HG03060 (cell line): ENCODE measurements at regions not wholly inside any gene's neighbourhood (a gene's known extent, or its start where the extent isn't known, plus 50 kb on each side); places are given as distances from the start of the nearest gene placed in this dataset.

Source experiments
- ATAC-seq: cut with Tn5 transposase; IDR thresholded peaks from one replicate; pipeline ENCODE4 v1.9.1; 2021; ENCODE audit warnings: low read depth, moderate number of reproducible peaks; ENCODE audit not compliant: unreplicated experiment

- no peak for ATAC-seq
Observed at GRCh38 chr17:77001487-77001886, 133.3 kb downstream of the MGAT5B start.

GRCh38 chr17:77002103-77003045, 134.2 kb downstream of the MGAT5B start:
- ATAC-seq: no peak

- ATAC-seq: no peak
Observed at GRCh38 chr17:77003699-77004098, 135.5 kb downstream of the MGAT5B start.

DNA sequence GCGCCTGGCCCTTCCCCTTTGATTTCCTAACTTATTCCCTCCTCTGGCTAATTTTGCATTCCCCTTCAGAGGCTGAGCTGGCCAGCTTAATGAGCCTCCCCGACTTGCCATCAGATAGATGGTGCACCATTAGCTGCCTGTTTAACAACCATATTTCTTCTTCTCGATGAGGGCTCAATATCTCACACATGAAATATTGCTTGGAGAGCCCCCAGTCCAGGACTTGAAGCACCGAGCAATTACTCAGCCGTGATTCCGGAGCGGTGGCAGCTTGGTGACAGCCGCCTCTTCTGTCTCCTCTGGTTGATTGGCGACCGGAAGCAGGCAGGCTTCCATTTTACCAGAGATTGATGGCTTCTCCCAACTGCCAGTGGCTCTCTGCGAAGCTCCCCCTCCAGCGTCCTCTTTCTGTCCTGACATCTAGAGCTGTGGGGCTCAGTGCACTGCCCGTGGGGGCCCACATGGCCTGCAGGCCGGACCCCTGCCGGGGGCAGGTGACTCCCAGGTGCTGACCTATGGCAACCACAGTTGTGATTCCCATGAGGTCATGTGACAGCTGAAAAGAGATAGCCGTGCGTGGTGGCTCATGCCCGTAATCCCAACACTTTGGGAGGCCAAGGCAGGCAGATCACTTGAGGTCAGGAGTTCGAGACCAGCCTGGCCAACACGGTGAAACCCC, 133.7 kb upstream of the SEC14L1 start:
- ATAC-seq: no peak

DNA sequence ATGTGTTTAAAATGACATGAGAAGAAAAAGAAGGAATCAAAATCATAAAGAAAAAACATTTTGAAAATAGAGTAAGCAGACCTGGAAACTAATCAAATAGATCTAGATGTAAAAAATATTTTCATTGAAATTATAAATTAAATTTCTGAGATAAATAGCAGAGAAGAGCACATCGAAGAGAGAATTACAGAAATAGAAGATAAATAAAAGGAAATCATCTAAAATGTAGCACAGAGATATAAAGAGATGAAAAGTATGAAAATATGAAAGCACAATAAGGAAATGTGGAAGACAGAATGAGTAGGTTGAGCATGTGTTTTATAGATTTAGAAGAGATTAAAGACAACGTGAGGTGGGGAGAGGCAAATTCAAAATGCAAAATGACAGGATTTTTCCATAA, 130.9 kb upstream of the SEC14L1 start:
- no peak for ATAC-seq

- no peak for ATAC-seq
Observed at GRCh38 chr17:77010667-77011066, 130.1 kb upstream of the SEC14L1 start.

- ATAC-seq: no peak
Observed at GRCh38 chr17:77011173-77012011, 129.4 kb upstream of the SEC14L1 start.

DNA sequence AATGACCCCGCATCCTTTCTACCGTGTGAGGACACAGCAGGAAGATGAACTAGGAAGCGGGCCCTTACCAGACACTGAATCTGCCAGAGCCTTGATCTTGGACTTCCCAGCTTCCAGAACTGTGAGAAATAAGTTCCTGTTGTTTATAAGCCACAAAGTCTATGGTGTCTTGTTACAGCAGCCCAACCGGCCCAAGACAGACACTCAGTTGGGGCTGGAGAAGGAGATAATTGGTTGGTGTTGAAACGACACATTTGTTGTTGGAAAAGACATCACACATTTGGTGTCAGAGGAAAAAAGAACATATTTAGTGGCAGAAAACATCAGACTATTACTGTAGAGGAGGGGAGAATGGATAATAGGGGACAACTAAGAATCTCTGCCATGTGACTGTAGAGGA, 122.3 kb upstream of the SEC14L1 start:
- no peak for ATAC-seq

GRCh38 chr17:77019893-77020379, 120.8 kb upstream of the SEC14L1 start:
- ATAC-seq: no peak

GRCh38 chr17:77020973-77021372, 119.8 kb upstream of the SEC14L1 start:
- no peak for ATAC-seq

DNA sequence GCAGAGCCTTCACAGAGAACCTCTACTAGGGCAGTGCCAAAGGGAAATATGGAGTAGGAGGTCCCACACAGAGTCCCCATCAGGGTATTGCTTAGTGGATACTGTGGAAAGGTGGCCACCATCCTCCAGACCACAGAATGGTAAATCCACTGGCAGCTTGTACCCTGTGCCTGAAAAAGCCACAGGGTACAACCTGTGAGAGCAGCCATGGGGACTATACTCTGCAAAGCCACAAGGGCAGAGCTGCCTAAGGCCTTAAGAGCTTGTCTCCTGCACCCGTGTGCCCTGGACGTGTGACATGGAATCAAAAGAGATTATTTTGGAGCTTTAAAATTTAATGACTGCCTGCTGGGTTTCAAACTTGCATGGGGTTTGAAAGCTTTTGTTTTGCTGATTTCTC, 118.0 kb upstream of the SEC14L1 start:
- no peak for ATAC-seq

DNA sequence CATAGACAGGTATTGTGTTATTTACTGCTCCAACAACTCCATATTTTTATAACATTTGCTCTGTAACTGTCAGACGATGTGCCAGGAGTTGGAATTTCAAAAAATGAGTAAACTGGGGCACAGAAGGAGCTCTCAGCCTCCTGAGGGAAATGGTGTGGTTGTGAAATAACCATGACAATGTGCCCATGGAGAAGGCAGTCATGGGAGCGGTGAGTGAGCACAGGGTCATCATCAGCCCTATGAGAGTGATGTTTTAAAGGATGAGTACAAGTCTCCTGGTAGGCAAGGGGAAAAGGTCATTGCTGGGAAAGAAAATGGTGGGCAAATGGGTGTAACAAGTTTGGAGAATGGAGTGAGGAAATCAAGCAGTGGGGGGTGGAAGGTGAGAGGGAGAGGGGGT, 115.0 kb upstream of the SEC14L1 start:
- ATAC-seq: no peak

GRCh38 chr17:77027271-77027889, 113.4 kb upstream of the SEC14L1 start:
- ATAC-seq: no peak

- no peak for ATAC-seq
Observed at GRCh38 chr17:77028900-77029299, 111.9 kb upstream of the SEC14L1 start.

DNA sequence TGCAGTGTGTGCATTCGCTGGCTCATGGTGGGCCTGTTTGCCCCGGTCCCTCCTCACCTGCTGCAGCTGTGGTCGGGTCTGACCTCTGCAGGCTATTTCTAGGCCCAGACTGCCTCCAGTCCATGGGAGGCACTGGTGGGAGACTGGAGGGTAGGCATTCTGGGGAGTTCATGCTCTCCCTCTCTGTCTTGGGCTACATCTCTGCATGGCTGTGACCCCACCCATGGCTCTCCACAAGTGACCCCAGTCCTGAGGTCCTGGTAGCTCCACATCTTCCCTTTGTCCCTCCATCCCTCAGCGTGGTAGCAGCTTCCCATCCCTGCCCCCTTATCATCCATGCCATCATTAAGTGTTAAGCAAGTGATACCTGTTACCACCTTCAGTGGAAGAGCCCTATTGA, 107.8 kb upstream of the SEC14L1 start:
- ATAC-seq: no peak

GRCh38 chr17:77033892-77034404, 106.8 kb upstream of the SEC14L1 start:
- no peak for ATAC-seq

DNA sequence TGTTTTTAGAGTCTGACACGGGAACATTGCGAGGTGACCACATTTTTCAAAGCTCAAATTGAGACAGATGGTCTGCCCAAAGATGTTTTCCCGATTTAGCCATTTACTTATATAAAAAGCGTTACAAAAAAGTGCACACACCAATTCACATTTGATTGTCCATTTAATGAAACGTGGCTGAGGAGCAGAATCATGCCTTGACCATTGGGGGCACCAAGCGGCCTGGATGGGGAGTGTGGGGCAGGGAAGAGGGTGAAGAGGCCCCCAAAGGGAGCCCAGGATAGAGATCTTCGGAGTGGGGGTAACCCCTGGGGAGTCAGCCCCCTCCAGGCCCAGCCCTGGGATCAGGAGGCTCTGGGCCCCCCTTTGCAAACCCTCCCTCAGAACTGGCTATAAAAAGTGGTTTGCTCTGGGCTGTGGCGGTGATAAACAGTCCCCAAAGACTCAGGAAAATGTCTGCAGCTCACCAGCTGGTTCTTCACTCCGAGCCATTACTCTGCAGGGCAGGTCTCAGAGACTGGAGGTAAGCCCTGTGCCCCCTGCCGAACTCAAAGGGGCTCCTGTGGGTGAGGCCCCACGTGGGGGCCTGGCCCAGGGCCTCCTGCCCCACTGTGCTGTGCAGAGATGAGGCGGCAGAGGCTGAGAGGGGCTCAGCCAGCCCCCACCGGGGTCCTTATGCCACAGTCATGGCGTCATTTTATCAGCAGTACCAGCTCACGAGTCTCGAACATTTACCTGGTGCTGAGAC, 105.9 kb upstream of the SEC14L1 start:
- ATAC-seq: no peak

GRCh38 chr17:77035526-77035925, 105.2 kb upstream of the SEC14L1 start:
- ATAC-seq: no peak

DNA sequence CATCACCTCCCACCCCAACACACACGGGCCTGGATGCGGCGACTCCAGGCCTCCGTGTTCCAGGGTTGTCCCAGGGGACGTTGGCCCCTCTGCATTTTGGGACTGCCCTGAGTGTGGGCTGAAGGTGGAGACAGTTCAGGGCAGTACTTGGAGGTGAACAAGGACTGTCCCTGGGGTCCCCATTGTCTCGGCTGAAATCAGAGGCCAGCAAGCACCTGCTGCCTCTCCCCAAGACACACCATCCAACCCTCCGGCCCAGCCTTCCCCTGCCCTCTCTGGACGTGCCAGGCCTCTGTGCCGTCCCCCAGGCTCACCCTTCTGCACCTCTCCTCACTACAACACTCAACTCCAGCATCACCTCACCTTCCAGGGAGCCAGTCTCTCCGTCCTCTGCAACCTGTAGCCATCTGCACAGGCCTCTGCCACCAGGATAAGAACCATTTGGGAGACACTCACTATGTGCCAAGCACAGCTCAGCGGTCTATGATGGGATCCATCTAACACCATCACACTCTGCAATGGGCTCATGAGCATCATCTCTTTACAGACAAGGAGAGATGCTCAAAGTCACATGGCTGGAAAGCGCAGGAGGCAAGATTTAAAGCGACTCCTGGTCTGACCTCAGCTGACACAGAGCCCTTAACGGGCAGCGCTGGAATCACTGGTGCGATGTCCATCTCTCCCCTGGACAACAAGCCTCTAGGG, 104.5 kb upstream of the SEC14L1 start:
- ATAC-seq: no peak
